ENCODE measurements at regions not wholly inside any gene's neighbourhood (a gene's known extent, or its start where the extent isn't known, plus 50 kb on each side); places are given as distances from the start of the nearest gene placed in this dataset.

- TF ChIP-seq CHD7 (IDR thresholded peaks at IDR 0.05; ENCODE audit: insufficient replicate concordance, low read length), result no peak
- TF ChIP-seq FOSL1 (IDR thresholded peaks at IDR 0.05; ENCODE audit: insufficient read depth, low read depth, low read length), result no peak
- no peak for TF ChIP-seq TCF12 (IDR thresholded peaks at IDR 0.05; ENCODE audit: low read depth, low read length)
Observed at GRCh38 chr10:108771106-108771505, 1152.2 kb downstream of the XPNPEP1 start (continued).
